Gastrocnemius medialis (tissue), 4 donors: ENCODE measurements at regions not wholly inside any gene's neighbourhood (a gene's known extent, or its start where the extent isn't known, plus 50 kb on each side); places are given as distances from the start of the nearest gene placed in this dataset.

Experiments
- POLR2A ChIP-seq, 2 donors: fragments of 450-650 bp; IDR thresholded peaks; one replicate each; pipeline ENCODE4 v1.6.1; 2017; ENCODE audit warnings: antibody characterized with exemption in 2 of 2, mild to moderate bottlenecking in 2 of 2, moderate library complexity in 2 of 2
- TF ChIP-seq, protein P1 (sequence below), 5 experiments: fragments of 450-650 bp in 3 of 5; fragments of 200-600 bp in 2 of 5; sonication (generic) in 2 of 5; IDR thresholded peaks in 4 of 5; conservative IDR thresholded peaks in 1 of 5; 1 replicate in 4 of 5; 2 replicates in 1 of 5; pipeline ENCODE4 v1.5.1; 2016 to 2019; ENCODE audit warnings: antibody characterized with exemption in 5 of 5, mild to moderate bottlenecking in 3 of 5, moderate library complexity in 3 of 5

- TF ChIP-seq POLR2A (IDR thresholded peaks at IDR 0.05): no peak
- TF ChIP-seq, protein P1, sequence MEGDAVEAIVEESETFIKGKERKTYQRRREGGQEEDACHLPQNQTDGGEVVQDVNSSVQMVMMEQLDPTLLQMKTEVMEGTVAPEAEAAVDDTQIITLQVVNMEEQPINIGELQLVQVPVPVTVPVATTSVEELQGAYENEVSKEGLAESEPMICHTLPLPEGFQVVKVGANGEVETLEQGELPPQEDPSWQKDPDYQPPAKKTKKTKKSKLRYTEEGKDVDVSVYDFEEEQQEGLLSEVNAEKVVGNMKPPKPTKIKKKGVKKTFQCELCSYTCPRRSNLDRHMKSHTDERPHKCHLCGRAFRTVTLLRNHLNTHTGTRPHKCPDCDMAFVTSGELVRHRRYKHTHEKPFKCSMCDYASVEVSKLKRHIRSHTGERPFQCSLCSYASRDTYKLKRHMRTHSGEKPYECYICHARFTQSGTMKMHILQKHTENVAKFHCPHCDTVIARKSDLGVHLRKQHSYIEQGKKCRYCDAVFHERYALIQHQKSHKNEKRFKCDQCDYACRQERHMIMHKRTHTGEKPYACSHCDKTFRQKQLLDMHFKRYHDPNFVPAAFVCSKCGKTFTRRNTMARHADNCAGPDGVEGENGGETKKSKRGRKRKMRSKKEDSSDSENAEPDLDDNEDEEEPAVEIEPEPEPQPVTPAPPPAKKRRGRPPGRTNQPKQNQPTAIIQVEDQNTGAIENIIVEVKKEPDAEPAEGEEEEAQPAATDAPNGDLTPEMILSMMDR (IDR thresholded peaks at IDR 0.05 in 4 of 5, conservative IDR thresholded peaks at IDR 0.05 in 1 of 5): no peak
These were observed 80.7 kb upstream of the TNFSF4 start for GRCh38 chr1:173287785-173288184.
